ENCODE measurements at regions not wholly inside any gene's neighbourhood (a gene's known extent, or its start where the extent isn't known, plus 50 kb on each side); places are given as distances from the start of the nearest gene placed in this dataset.

- BruUV-seq (replicated peaks), result no TSS peak
- H3K27ac ChIP-seq (ENCODE audit: low read depth, low read length), result no peak overlapping the region
- CTCF ChIA-PET, result no interaction called here
- RAD21 ChIA-PET (ENCODE audit: low non-redundant PET in 1 of 2, low total read pairs in 2 of 2, uncharacterized antibody in 2 of 2, unreplicated experiment in 2 of 2), result no interaction called here
- TF ChIP-seq ZNF274 (IDR thresholded peaks at IDR 0.05; ENCODE audit: low read depth, low read length) (no peak), CTCF (IDR thresholded peaks at IDR 0.05 in 2 of 3, conservative IDR thresholded peaks at IDR 0.05 in 1 of 3; ENCODE audit: borderline replicate concordance in 1 of 3, insufficient read depth in 1 of 3, low read depth in 2 of 3, low read length in 2 of 3) (no peak), CBX3 (IDR thresholded peaks at IDR 0.05; ENCODE audit: low read depth) (no peak), REST (IDR thresholded peaks at IDR 0.05; ENCODE audit: low read depth) (no peak), JUND (IDR thresholded peaks at IDR 0.05) (no peak), ZFX (IDR thresholded peaks at IDR 0.05) (no peak), SIN3A (IDR thresholded peaks at IDR 0.05; ENCODE audit: low read depth) (no peak), SRF (IDR thresholded peaks at IDR 0.05; ENCODE audit: low read depth) (no peak), SP1 (IDR thresholded peaks at IDR 0.05; ENCODE audit: low read depth) (no peak), POLR2A (IDR thresholded peaks at IDR 0.05; ENCODE audit: borderline replicate concordance, extremely low read depth, insufficient read depth, insufficient read length) (no peak), ELF1 (IDR thresholded peaks at IDR 0.05; ENCODE audit: borderline replicate concordance, low read depth) (no peak), POLR2AphosphoS5 (IDR thresholded peaks at IDR 0.05; ENCODE audit: low read depth, low read length) (no peak), EGR1 (IDR thresholded peaks at IDR 0.05; ENCODE audit: low read depth) (no peak), CEBPB (IDR thresholded peaks at IDR 0.05; ENCODE audit: low read depth) (no peak), FOSL1 (IDR thresholded peaks at IDR 0.05; ENCODE audit: low read depth) (no peak), YY1 (IDR thresholded peaks at IDR 0.05; ENCODE audit: extremely low read depth, insufficient replicate concordance, low read depth, low read length) (no peak)
- TF ChIP-seq, protein P1, sequence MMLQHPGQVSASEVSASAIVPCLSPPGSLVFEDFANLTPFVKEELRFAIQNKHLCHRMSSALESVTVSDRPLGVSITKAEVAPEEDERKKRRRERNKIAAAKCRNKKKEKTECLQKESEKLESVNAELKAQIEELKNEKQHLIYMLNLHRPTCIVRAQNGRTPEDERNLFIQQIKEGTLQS (IDR thresholded peaks at IDR 0.05), result no peak
- TF ChIP-seq, protein P2, sequence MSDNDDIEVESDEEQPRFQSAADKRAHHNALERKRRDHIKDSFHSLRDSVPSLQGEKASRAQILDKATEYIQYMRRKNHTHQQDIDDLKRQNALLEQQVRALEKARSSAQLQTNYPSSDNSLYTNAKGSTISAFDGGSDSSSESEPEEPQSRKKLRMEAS (IDR thresholded peaks at IDR 0.05), result no peak
- POLR2A ChIA-PET, result no interaction called here
- no peaks in the 10 kb centered on the region for H3K36me3 ChIP-seq (ENCODE audit: control insufficient read depth in 1 of 2, insufficient read depth in 2 of 2, low read length in 2 of 2)
- no peak overlapping the region for H3K9ac ChIP-seq (ENCODE audit: low read length)
- ATAC-seq (no peak), DNase-seq (ENCODE audit: low read depth, low spot score) (no peak)
- H4K20me1 ChIP-seq (ENCODE audit: insufficient read depth), result no peaks in the 10 kb centered on the region
- H3K4me3 ChIP-seq (replicated peaks in 1 of 2; ENCODE audit: low read depth in 1 of 2, low read length in 2 of 2), result no peak overlapping the region
- H3K4me1 ChIP-seq (ENCODE audit: control insufficient read depth in 1 of 2, insufficient read depth in 2 of 2, low read length in 2 of 2), result no peaks in the 10 kb centered on the region
- H3K9me3 ChIP-seq (ENCODE audit: control insufficient read depth in 1 of 2, insufficient read depth in 1 of 2, low read depth in 1 of 2, low read length in 2 of 2), result no peaks in the 10 kb centered on the region
- no peak overlapping the region for H2AFZ ChIP-seq (ENCODE audit: low read depth, low read length, poor library complexity, severe bottlenecking)
- intact Hi-C loops (cut with micrococcal nuclease), result no loop called here
- no peaks in the 10 kb centered on the region for H3K79me2 ChIP-seq (ENCODE audit: insufficient read depth, low read length)
- H3K27me3 ChIP-seq (ENCODE audit: insufficient read depth, low read length), result no peaks in the 10 kb centered on the region
- H3K9me2 ChIP-seq (ENCODE audit: insufficient read depth), result no peaks in the 10 kb centered on the region
- no peak overlapping the region for H3K4me2 ChIP-seq (ENCODE audit: low read length)
These were observed 248.7 kb downstream of the RFPL4B start for GRCh38 chr6:112595841-112596240.
